HG02610 (cell line): ENCODE measurements at regions not wholly inside any gene's neighbourhood (a gene's known extent, or its start where the extent isn't known, plus 50 kb on each side); places are given as distances from the start of the nearest gene placed in this dataset.
"Not testable (repeated sequence)": the region's sequence is repeated elsewhere in the genome, so short reads cannot be mapped to it uniquely, and the experiment has no call there.

Experiments
- ATAC-seq: cut with Tn5 transposase; IDR thresholded peaks from one replicate; pipeline ENCODE4 v1.9.1; 2021; ENCODE audit warnings: mild to moderate bottlenecking, moderate library complexity; ENCODE audit not compliant: unreplicated experiment

GRCh38 chr7:41438705-41439514 is 264.0 kb downstream of the INHBA start:
- ATAC-seq = no peak

GRCh38 chr7:41437257-41438196 is 265.4 kb downstream of the INHBA start:
- ATAC-seq = no peak

- ATAC-seq = no peak
Observed at GRCh38 chr7:41436139-41436538, 266.8 kb downstream of the INHBA start.

- ATAC-seq = not testable (repeated sequence)
Observed at GRCh38 chr7:41435020-41435419, 267.9 kb downstream of the INHBA start.

GRCh38 chr7:41431671-41432070 is 271.2 kb downstream of the INHBA start:
- no peak for ATAC-seq

GRCh38 chr7:41428381-41428780 is 274.5 kb downstream of the INHBA start:
- ATAC-seq = no peak

GRCh38 chr7:41425926-41426325 is 277.0 kb downstream of the INHBA start:
- no peak for ATAC-seq

GRCh38 chr7:41421056-41421455 is 281.8 kb downstream of the INHBA start:
- ATAC-seq = no peak

GRCh38 chr7:41420421-41420820 is 282.5 kb downstream of the INHBA start:
- ATAC-seq = no peak

- no peak for ATAC-seq
Observed at GRCh38 chr7:41418337-41418736, 284.6 kb downstream of the INHBA start.

- ATAC-seq = no peak
Observed at GRCh38 chr7:41416208-41416595, 286.7 kb downstream of the INHBA start.

- no peak for ATAC-seq
Observed at GRCh38 chr7:41415471-41416207, 287.3 kb downstream of the INHBA start.

- no peak for ATAC-seq
Observed at GRCh38 chr7:41415051-41415450, 287.8 kb downstream of the INHBA start.

GRCh38 chr7:41404375-41405074 is 298.4 kb downstream of the INHBA start:
- no peak for ATAC-seq

- no peak for ATAC-seq
Observed at GRCh38 chr7:41403291-41403690, 299.6 kb downstream of the INHBA start.

- ATAC-seq = no peak
Observed at GRCh38 chr7:41401833-41402232, 301.1 kb downstream of the INHBA start.

- ATAC-seq = no peak
Observed at GRCh38 chr7:41399171-41399570, 303.7 kb downstream of the INHBA start.

- ATAC-seq = no peak
Observed at GRCh38 chr7:41391818-41392217, 311.1 kb downstream of the INHBA start.

- ATAC-seq = not testable (repeated sequence)
Observed at GRCh38 chr7:41388933-41389332, 314.0 kb downstream of the INHBA start.

- ATAC-seq = no peak
Observed at GRCh38 chr7:41385996-41386395, 316.9 kb downstream of the INHBA start.

- no peak for ATAC-seq
Observed at GRCh38 chr7:41384418-41384817, 318.5 kb downstream of the INHBA start.
